ENCODE measurements at regions not wholly inside any gene's neighbourhood (a gene's known extent, or its start where the extent isn't known, plus 50 kb on each side); places are given as distances from the start of the nearest gene placed in this dataset.
"Not testable (repeated sequence)": the region's sequence is repeated elsewhere in the genome, so short reads cannot be mapped to it uniquely, and the experiment has no call there.

DNA sequence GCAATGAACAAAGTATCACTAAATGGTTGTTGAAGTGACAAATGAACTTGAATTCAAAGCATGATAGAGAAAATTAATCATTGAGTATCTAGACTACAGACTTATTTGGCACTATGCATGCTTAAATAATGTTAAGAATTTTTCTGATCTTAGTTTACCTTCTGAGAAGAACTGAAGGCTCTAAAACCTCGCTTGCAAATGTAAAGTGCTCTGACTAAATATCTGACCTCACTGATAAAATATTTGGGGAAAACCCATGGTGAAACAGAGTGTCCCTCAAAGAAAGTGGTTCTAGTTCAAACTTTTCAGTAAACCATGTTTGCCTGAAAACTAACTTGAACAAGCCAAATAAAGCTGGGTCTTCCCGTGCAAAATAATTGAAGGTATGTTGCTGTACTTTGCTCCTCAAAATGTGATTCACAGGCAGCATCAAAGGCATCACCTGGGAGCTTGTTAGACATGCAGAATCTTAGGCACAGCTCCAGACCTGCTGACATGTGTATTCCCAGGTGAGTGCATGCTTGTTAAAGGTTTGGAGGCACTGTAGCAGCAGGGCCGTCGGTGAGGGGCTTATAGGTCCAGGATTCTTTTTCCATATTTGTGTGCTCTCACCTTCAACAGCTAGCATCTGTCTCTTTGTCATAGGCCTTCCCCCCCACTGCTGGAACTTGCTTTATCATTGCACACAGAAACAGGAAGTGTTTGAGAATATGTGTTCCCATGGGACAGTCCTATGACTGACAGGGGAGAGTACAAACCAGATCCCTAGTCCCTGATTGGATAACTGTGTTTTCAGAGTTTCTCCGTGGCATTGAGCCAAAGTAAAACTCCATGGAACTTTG lies 524.2 kb upstream of the LMCD1 start:
- intact Hi-C loops (cut with DNase I): no loop called here

GRCh38 chr3:7978087-7978422 lies 523.6 kb upstream of the LMCD1 start:
- intact Hi-C loops (cut with DNase I): no loop called here
- ATAC-seq (ENCODE audit: poor library complexity) (peak; percentile 55), DNase-seq (peak; percentile 48)

More for the DNA sequence above, 524.2 kb upstream of the LMCD1 start:
- ATAC-seq (ENCODE audit: poor library complexity): peak; percentile 36
- DNase-seq: no peak

- no peak for ATAC-seq (ENCODE audit: poor library complexity)
- DNase-seq: no peak
- intact Hi-C loops (cut with DNase I): no loop called here
Measured at GRCh38 chr3:7982126-7982525, 519.5 kb upstream of the LMCD1 start.

GRCh38 chr3:7999384-7999783 lies 502.2 kb upstream of the LMCD1 start:
- DNase-seq (no peak), ATAC-seq (ENCODE audit: poor library complexity) (no peak)
- intact Hi-C loops (cut with DNase I): no loop called here

DNA sequence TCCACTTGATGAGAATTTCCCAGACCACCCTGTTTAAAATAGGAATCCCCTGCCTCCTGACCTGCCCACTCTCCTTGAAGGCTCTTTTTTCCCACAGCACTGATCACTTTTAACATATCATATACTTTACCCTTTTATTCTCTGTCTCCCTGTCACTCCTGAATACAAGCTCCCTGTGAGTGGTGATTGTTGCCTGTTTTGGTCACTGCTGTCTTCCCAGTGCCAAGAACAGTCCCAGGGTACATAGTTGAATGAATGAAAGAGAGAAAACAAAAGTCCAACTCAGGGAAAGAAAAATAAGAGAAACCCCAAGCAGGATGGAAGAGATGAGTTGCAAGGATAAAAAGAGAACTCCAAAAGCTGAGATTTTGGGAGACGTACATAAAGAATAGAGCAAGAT lies 500.3 kb upstream of the LMCD1 start:
- intact Hi-C loops (cut with DNase I): no loop called here
- DNase-seq (no peak), ATAC-seq (ENCODE audit: poor library complexity) (peak; percentile 62)

DNA sequence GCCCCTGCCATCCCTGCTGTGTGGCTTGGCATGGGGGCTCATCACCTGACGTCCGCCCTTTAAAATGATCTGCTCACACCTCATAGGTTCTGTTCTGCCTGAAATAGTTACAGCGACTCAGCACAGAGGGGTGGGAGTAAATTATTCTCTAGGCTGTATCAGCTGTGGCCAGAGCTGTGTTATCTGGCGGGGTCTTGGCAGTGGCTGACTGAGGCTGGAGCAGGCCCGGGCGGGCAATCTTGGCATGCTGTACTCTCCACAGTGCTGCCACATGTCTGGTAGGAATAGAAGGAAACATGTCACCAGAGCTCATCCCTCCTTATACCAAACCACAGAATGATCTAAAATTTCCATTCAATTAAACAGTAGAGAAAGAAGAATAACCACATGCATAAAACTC lies 499.9 kb upstream of the LMCD1 start:
- DNase-seq (peak; percentile 47), ATAC-seq (ENCODE audit: poor library complexity) (peak; percentile 79)
- intact Hi-C loops (cut with DNase I): no loop called here

- intact Hi-C loops (cut with DNase I): no loop called here
- no peak for ATAC-seq (ENCODE audit: poor library complexity)
- DNase-seq: no peak
Measured at GRCh38 chr3:8011902-8012301, 489.7 kb upstream of the LMCD1 start.

GRCh38 chr3:8020047-8020841 lies 481.4 kb upstream of the LMCD1 start:
- intact Hi-C loops (cut with DNase I): no loop called here
- DNase-seq (no peak), ATAC-seq (ENCODE audit: poor library complexity) (no peak)

DNA sequence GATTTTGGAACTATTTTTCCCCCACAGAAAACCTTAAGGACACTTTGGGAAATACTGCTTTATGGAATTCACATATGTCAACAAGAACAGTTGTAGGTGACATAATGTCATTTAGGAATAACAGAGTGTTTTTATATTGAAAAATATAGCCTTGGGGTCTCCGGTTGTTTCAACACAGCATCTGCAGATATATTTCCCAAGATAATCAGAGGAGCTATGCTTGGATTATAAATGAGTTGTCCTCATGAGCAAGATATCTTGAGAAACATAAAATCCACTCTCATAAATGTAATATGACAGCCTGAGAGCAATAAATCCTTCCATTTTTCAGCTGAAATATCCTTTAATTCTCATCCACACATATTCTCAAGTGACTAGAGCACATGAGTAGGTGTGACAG lies 473.7 kb upstream of the LMCD1 start:
- intact Hi-C loops (cut with DNase I): no loop called here
- DNase-seq: no peak
- no peak for ATAC-seq (ENCODE audit: poor library complexity)

DNA sequence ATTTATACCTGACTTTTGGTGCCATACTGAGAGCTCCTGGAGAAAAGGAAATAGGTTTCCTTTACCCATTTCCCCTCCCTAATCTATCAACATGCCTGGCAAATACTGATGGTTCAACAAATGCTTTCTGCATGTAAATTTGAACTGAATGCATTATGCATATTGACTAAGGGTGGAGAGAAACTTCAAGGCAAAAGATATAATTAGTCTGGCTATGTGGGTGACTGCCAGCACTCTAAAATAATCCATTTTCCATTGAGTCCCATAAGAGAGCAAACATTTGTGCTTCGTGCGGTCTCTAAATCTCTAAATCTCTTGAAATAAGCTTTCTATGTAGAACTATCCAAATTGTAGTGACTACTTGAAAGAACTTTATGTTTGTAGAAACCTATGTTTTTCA lies 451.3 kb upstream of the LMCD1 start:
- no peak for DNase-seq
- no peak for ATAC-seq (ENCODE audit: poor library complexity)
- intact Hi-C loops (cut with DNase I): no loop called here

DNA sequence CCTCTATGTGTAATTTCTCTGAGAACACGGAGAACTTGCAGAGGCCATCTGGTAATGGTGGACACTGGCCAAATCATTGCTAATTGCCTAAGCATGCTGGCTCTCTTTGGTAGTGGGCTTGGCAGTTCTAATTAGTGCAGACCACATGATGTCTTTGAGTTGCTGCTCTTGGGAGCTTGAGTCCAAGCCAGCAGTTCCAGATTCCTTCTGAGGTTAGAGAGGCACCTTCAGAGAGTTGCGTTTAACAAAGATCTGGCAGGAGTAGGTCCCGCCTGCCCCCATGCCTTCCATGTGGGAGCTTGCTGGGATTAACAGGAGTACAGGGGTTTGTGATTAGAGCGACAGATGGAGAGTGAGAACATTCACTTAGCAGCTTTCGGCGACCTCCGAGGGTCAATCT lies 449.0 kb upstream of the LMCD1 start:
- peak; percentile 82 for ATAC-seq (ENCODE audit: poor library complexity)
- no peak for DNase-seq
- intact Hi-C loops (cut with DNase I): no loop called here

- DNase-seq; intact Hi-C loops (cut with DNase I); ATAC-seq (ENCODE audit: poor library complexity): not testable (repeated sequence)
Measured at GRCh38 chr3:8068135-8068534, 433.5 kb upstream of the LMCD1 start.

GRCh38 chr3:8069471-8069870 lies 432.2 kb upstream of the LMCD1 start:
- ATAC-seq (ENCODE audit: poor library complexity): no peak
- intact Hi-C loops (cut with DNase I): no loop called here
- no peak for DNase-seq

DNA sequence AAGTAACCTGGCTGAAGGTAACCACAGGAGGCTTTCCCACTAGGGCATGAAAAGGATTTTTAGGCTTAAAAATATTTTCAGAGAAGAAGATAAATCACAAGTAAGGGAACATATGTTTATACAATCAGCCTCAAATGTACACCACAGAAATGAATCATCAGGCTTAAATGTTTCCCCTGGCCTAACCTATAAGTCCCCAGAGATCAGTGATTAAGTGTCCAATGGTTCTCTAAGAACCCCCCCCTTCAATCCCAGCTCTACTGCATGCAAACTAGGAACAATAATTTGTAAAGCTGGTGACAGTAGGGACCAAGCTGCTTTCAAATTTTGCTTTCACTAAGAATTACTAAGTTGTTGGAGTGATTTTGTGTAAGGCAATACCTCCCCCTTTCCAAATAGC lies 431.6 kb upstream of the LMCD1 start:
- DNase-seq (no peak), ATAC-seq (ENCODE audit: poor library complexity) (no peak)
- intact Hi-C loops (cut with DNase I): no loop called here

DNA sequence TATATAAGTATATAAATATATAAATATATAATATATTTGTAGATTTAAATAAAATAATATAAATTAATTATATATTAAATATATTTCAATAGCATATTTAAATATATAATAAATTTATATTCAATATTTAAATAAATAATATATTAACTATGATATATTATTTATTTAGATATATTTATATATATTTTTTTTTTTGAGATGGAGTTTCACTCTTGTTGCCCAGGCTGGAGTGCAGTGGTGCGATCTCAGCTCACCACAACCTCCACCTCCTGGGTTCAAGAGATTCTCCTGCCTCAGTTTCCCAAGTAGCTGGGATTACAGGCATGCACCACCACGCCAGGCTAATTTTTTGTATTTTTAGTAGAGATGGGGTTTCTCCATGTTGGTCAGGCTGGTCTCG lies 426.9 kb upstream of the LMCD1 start:
- DNase-seq; ATAC-seq (ENCODE audit: poor library complexity); intact Hi-C loops (cut with DNase I): not testable (repeated sequence)

DNA sequence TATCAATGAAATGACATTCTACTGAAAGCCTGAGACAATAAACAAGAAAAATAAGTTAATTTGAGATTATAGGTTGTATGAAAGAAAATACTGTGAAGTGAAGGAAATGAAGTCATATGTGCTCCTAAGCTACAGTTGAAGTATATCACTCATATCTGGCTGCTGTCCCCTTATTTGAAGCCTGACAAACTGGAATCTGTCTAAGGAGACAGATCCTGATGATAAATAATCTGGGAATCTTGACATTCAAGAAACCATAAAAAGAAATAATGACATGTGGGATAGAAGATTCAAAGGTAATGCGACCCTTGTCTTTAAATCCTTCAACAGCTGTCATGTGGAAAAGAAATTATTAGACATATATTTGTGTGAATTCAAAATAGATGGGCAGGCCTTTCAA lies 424.5 kb upstream of the LMCD1 start:
- ATAC-seq (ENCODE audit: poor library complexity) (no peak), DNase-seq (no peak)
- intact Hi-C loops (cut with DNase I): no loop called here

GRCh38 chr3:8080464-8080863 lies 421.2 kb upstream of the LMCD1 start:
- intact Hi-C loops (cut with DNase I): no loop called here
- DNase-seq (no peak), ATAC-seq (ENCODE audit: poor library complexity) (no peak)

GRCh38 chr3:8085498-8085897 lies 416.1 kb upstream of the LMCD1 start:
- intact Hi-C loops (cut with DNase I): no loop called here
- no peak for ATAC-seq (ENCODE audit: poor library complexity)
- DNase-seq: no peak

DNA sequence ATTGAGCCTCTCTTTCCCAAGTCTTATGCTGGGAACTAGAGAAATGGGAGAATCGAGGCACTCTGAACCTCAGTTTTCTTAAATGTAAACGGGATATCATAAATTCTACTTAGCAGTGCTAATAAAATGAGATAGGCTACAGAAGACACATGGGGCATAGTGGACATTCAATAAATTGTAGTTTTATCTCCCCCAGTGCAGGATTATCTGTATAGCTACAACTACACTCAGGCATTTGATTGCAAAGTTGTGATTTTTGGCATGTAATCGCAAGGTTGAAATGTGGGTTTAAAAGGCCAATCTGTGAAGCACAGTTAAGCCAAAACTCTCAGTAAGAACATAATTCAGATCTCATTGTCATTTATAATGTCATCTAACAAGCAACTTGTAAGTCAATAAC lies 413.7 kb upstream of the LMCD1 start:
- DNase-seq (no peak), ATAC-seq (ENCODE audit: poor library complexity) (no peak)
- intact Hi-C loops (cut with DNase I): no loop called here

GRCh38 chr3:8094415-8094814 lies 407.2 kb upstream of the LMCD1 start:
- ATAC-seq (ENCODE audit: poor library complexity) (no peak), DNase-seq (no peak)
- intact Hi-C loops (cut with DNase I): no loop called here

Measured in Right ventricle myocardium superior (tissue), 1 donor.